Embryonic facial prominence (tissue), 1 donor: ENCODE measurements at regions not wholly inside any gene's neighbourhood (a gene's known extent, or its start where the extent isn't known, plus 50 kb on each side); places are given as distances from the start of the nearest gene placed in this dataset.
"Not testable (repeated sequence)": the region's sequence is repeated elsewhere in the genome, so short reads cannot be mapped to it uniquely, and the experiment has no call there.

Experiments
- DNase-seq: peaks from one replicate; pipeline ENCODE4 v3.0.0-alpha.2; 2016; ENCODE audit errors: extremely low spot score

- DNase-seq, result no peak
These were observed 287.6 kb upstream of the MSX2 start for GRCh38 chr5:174436750-174437149.

- no peak for DNase-seq
These were observed 279.7 kb upstream of the MSX2 start for GRCh38 chr5:174444479-174445188.

- DNase-seq, result no peak
These were observed 277.9 kb upstream of the MSX2 start for GRCh38 chr5:174446446-174446845.

- no peak for DNase-seq
These were observed 277.4 kb upstream of the MSX2 start for GRCh38 chr5:174446988-174447387.

GRCh38 chr5:174448041-174448440 lies 276.3 kb upstream of the MSX2 start:
- DNase-seq, result no peak

- DNase-seq, result no peak
These were observed 275.7 kb upstream of the MSX2 start for GRCh38 chr5:174448662-174449061.

- no peak for DNase-seq
These were observed 270.7 kb upstream of the MSX2 start for GRCh38 chr5:174453690-174454089.

- DNase-seq, result no peak
These were observed 269.9 kb upstream of the MSX2 start for GRCh38 chr5:174454464-174454863.

GRCh38 chr5:174454890-174455289 lies 269.5 kb upstream of the MSX2 start:
- no peak for DNase-seq

- no peak for DNase-seq
These were observed 269.1 kb upstream of the MSX2 start for GRCh38 chr5:174455301-174455700.

- DNase-seq, result no peak
These were observed 267.2 kb upstream of the MSX2 start for GRCh38 chr5:174457141-174457678.

GRCh38 chr5:174459071-174459702 lies 265.2 kb upstream of the MSX2 start:
- no peak for DNase-seq

GRCh38 chr5:174459832-174460448 lies 264.4 kb upstream of the MSX2 start:
- no peak for DNase-seq

- no peak for DNase-seq
These were observed 262.3 kb upstream of the MSX2 start for GRCh38 chr5:174462129-174462528.

GRCh38 chr5:174464504-174465165 lies 259.7 kb upstream of the MSX2 start:
- DNase-seq, result no peak

- not testable (repeated sequence) for DNase-seq
These were observed 252.9 kb upstream of the MSX2 start for GRCh38 chr5:174471528-174471927.

- DNase-seq, result no peak
These were observed 251.4 kb upstream of the MSX2 start for GRCh38 chr5:174472956-174473355.

GRCh38 chr5:174476001-174476400 lies 248.4 kb upstream of the MSX2 start:
- DNase-seq, result not testable (repeated sequence)

GRCh38 chr5:174479325-174479724 lies 245.1 kb upstream of the MSX2 start:
- DNase-seq, result no peak

- no peak for DNase-seq
These were observed 242.6 kb upstream of the MSX2 start for GRCh38 chr5:174481737-174482136.

- DNase-seq, result no peak
These were observed 241.8 kb upstream of the MSX2 start for GRCh38 chr5:174482607-174483024.

GRCh38 chr5:174483411-174483810 lies 241.0 kb upstream of the MSX2 start:
- no peak for DNase-seq
